Activated CD8-positive, alpha-beta memory T cell treated with anti-CD3 and anti-CD28 coated beads, Interleukin-2, amount 10 ng/mL, durations not matched to agents 7 days and 5 days (primary cell): ENCODE measurements at regions not wholly inside any gene's neighbourhood (a gene's known extent, or its start where the extent isn't known, plus 50 kb on each side); places are given as distances from the start of the nearest gene placed in this dataset.

Experiments used
- ATAC-seq: fragments of 150-1000 bp; cut with Tn5 transposase; one replicate; pipeline ENCODE4 v1.10.0; 2021; ENCODE audit warnings: moderate library complexity
- CTCF ChIA-PET: fragments of 350-600 bp; sonication (Branson Sonifier 250); formaldehyde crosslinking; loops from one replicate; lab custom pipeline; 2021; ENCODE audit warnings: antibody characterized with exemption; lab: Charles Lee
- DNase-seq: peaks from one replicate; pipeline ENCODE4 v3.0.0-alpha.2; 2020
- H3K27ac Mint-ChIP-seq: one replicate; pipeline ENCODE4 v1.8.0; 2021; ENCODE audit warnings: mild to moderate bottlenecking, mixed read lengths
- H3K27me3 Mint-ChIP-seq: one replicate; pipeline ENCODE4 v1.8.0; 2021; ENCODE audit warnings: mixed read lengths
- H3K36me3 Mint-ChIP-seq: one replicate; pipeline ENCODE4 v1.8.0; 2021; ENCODE audit warnings: mild to moderate bottlenecking, mixed read lengths
- H3K4me1 Mint-ChIP-seq: one replicate; pipeline ENCODE4 v1.8.0; 2021; ENCODE audit warnings: mixed read lengths
- H3K4me3 Mint-ChIP-seq: one replicate; pipeline ENCODE4 v1.8.0; 2021; ENCODE audit warnings: mild to moderate bottlenecking, moderate library complexity, mixed read lengths
- H3K9me3 Mint-ChIP-seq: one replicate; pipeline ENCODE4 v1.8.0; 2022; ENCODE audit warnings: low read depth, mixed read lengths

DNA sequence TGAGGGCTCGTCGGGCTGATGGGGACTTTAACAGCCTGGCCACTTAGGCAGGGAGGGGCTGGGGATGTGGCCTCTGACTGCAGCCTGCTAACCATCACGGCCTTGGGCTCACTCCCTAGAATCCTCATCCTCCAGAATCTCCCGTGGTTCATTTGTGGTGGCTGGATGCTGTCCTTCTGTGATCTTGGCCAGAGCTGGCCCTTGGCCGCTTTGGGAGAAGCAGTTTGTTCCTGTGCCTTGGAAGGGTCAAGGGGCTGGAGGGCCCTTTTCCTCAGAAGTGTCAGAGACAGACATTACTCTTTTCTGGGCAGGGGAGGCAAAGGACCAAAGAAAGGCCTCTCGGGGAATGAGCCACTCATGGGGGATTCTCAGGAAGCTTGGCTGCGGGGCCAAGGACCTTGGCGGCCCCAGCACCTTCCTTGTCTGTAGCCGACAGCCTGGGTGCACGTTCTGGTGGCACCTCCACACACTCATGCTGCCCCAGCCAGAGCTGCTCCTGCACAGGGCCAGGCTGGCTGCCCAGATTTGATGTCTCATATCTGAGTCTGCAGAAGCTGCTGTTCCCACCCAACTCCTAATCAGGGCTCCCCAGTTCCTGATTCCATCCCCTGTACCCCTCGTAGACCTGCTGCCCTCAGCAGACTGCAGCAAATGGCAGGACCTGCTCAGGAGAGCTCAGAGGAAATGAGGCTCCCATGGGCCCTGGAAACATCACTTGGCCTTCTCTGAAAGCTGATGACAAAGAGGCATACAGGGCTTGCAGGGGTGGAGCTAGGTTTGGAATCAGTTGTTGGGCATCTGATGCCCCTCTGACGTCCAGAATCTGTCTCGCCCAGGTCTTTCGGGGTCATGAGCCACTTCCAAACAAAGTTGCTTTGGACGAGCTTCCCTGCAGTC, 107.7 kb downstream of the CTTN start:
- no peak overlapping the region for H3K27ac Mint-ChIP-seq
- ATAC-seq: no peak
- no peaks in the 10 kb centered on the region for H3K9me3 Mint-ChIP-seq
- DNase-seq: no peak
- H3K4me1 Mint-ChIP-seq: no peaks in the 10 kb centered on the region
- no peaks in the 10 kb centered on the region for H3K27me3 Mint-ChIP-seq
- CTCF ChIA-PET: no interaction called here
- H3K36me3 Mint-ChIP-seq: no peaks in the 10 kb centered on the region
- no peak overlapping the region for H3K4me3 Mint-ChIP-seq

DNA sequence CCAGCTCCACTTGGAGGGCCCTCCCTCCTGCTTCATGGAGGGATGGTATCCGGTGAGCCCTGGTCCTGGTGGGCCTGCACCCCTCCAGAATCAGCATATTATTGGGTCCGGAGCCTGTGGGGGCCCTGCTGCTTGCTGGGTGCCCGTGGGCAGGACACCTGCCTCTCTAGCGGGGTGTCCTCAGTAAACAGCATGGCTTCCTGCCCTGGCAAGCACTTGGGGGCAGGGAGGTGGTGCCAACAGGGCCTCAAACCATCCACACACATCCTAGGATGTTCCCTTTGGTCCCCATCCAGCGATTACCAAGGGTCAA, 108.3 kb downstream of the CTTN start:
- Mint-ChIP-seq H3K36me3 (no peaks in the 10 kb centered on the region), H3K27me3 (no peaks in the 10 kb centered on the region), H3K4me3 (no peak overlapping the region), H3K27ac (no peak overlapping the region), H3K9me3 (no peaks in the 10 kb centered on the region), H3K4me1 (no peaks in the 10 kb centered on the region)
- CTCF ChIA-PET: no interaction called here
- ATAC-seq (no peak), DNase-seq (no peak)

DNA sequence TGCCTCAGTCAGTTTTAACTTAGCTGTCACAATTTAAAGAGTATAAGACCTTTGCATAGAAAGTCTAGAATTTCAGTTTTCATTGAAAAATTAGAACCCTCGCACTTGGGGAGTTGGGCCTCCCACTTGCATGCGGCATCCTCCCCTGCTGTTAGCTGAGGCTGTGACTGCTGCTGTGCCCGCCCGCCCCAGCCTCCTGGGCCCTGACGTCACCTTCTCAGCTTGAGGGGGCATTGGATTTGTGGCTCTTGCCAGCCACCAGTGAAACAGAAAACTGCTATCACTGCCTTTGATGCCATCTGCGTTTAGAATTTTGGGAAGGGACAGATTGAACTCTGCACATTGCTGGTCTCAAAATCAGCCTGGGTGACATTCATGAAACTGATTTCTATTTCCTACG, 108.7 kb downstream of the CTTN start:
- Mint-ChIP-seq H3K4me3 (no peak overlapping the region), H3K27ac (no peak overlapping the region), H3K27me3 (no peaks in the 10 kb centered on the region), H3K36me3 (no peaks in the 10 kb centered on the region), H3K4me1 (no peaks in the 10 kb centered on the region), H3K9me3 (peaks cover 1% of the 10 kb centered on the region)
- DNase-seq (no peak), ATAC-seq (no peak)
- CTCF ChIA-PET: no interaction called here

DNA sequence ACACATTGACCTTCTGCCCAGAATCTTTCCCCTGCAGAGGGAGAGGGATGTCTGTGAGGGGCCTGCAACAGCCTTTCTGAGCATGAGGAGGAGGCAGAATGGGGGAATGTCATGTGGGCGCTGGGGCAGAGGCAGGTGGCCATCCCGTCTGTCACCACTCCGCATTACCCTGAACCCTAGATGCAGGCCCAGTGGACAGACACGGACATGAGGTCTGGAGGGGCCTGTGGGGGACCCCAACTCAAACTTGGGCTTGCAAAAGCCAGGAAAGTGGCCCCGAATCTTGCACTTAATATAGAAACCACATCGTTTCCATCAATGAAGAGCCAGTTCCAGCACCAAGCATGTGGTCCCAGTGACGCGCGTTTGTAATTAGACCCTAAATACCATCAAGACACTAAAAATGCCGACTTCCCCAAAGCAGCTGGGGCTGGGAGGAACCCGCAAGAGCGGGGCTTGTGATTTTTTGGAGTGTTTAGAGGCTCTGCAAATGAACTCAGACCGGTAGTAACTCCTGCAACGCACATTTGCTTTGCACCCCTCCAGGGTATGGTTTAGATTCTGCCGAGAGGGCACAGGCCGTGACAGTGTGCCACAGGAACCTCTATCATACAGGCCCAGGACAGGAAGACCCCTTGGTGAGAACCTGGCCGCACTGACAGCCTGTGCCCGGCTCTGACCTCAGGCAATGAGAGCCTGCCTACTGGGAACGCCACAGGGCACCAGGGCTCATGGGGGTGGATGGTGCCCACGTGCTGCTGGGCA, 109.3 kb downstream of the CTTN start:
- H3K9me3 Mint-ChIP-seq: peaks cover 6% of the 10 kb centered on the region
- H3K4me3 Mint-ChIP-seq: no peak overlapping the region
- H3K36me3 Mint-ChIP-seq: no peaks in the 10 kb centered on the region
- H3K27ac Mint-ChIP-seq: no peak overlapping the region
- CTCF ChIA-PET: no interaction called here
- no peak for ATAC-seq
- H3K27me3 Mint-ChIP-seq: no peaks in the 10 kb centered on the region
- no peak for DNase-seq
- no peaks in the 10 kb centered on the region for H3K4me1 Mint-ChIP-seq

DNA sequence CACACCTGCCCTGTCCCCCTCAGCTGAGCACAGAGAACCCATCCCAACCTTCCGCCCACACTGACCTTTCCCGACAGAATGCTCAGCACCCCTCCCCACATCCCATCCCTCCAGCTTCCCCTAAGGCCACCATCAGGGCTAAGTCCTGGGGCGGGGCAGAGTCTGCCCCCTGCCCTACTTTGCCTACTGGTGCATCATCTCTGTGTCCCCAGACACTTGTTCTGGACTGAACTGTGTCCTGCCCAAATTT, 109.8 kb downstream of the CTTN start:
- H3K36me3 Mint-ChIP-seq: no peaks in the 10 kb centered on the region
- no peak overlapping the region for H3K4me3 Mint-ChIP-seq
- H3K9me3 Mint-ChIP-seq: peaks cover 9% of the 10 kb centered on the region
- H3K27me3 Mint-ChIP-seq: no peaks in the 10 kb centered on the region
- CTCF ChIA-PET: no interaction called here
- H3K27ac Mint-ChIP-seq: no peak overlapping the region
- H3K4me1 Mint-ChIP-seq: no peaks in the 10 kb centered on the region
- ATAC-seq: no peak
- no peak for DNase-seq

DNA sequence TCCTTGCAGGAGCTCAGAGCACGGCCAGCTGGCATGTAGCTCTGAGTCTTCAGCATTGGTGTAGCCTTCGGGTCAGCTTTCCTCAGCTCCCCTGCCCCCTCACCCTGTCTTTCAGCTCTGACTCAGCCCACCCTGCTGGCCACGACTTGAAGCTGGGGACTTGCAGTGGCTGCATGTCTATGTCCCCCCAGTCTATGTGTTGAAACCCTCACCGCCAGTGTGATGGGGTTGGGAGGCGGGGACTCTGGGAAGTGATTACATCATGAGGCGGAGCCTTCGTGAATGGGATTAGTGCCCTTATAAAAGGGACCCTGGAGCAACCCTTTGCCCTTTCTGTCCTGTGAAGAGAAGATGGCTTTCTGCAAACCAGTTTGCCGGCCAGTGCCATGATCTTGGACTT, 111.1 kb downstream of the CTTN start:
- Mint-ChIP-seq H3K9me3 (peaks cover 9% of the 10 kb centered on the region), H3K27me3 (no peaks in the 10 kb centered on the region), H3K4me3 (no peak overlapping the region), H3K36me3 (no peaks in the 10 kb centered on the region), H3K4me1 (no peaks in the 10 kb centered on the region), H3K27ac (no peak overlapping the region)
- CTCF ChIA-PET: no interaction called here
- no peak for DNase-seq
- no peak for ATAC-seq

- DNase-seq (no peak), ATAC-seq (no peak)
- Mint-ChIP-seq H3K9me3 (peaks cover 9% of the 10 kb centered on the region), H3K27ac (no peak overlapping the region), H3K4me3 (no peak overlapping the region), H3K4me1 (no peaks in the 10 kb centered on the region), H3K36me3 (no peaks in the 10 kb centered on the region), H3K27me3 (no peaks in the 10 kb centered on the region)
- CTCF ChIA-PET: no interaction called here
Observed at GRCh38 chr11:70510106-70510505, 111.8 kb downstream of the CTTN start.

DNA sequence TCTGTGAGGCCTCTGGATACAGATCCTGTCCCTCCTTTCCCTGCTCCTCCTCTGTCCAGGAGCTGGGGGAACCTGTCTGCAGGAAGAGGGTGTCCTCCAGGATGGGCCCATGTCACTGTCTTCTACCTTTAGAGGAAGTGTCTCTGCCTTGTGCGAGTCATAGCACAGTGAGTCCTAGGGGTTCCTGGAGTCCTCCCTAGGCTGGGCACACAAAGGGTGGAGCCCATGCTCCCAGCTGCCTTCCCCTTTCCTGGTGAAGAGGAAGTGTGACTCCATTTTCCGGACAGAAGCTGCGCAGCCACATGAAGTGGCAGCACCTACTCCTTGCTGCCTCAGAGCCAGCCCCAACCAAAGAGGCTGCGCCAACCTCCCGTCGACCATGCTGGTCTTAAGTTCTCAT, 112.2 kb downstream of the CTTN start:
- no peak overlapping the region for H3K27ac Mint-ChIP-seq
- no peaks in the 10 kb centered on the region for H3K27me3 Mint-ChIP-seq
- no peaks in the 10 kb centered on the region for H3K4me1 Mint-ChIP-seq
- H3K4me3 Mint-ChIP-seq: no peak overlapping the region
- no peak for ATAC-seq
- peaks cover 9% of the 10 kb centered on the region for H3K9me3 Mint-ChIP-seq
- CTCF ChIA-PET: no interaction called here
- no peak for DNase-seq
- H3K36me3 Mint-ChIP-seq: no peaks in the 10 kb centered on the region

GRCh38 chr11:70511345-70511744, 113.0 kb downstream of the CTTN start:
- Mint-ChIP-seq H3K27me3 (no peaks in the 10 kb centered on the region), H3K4me3 (no peak overlapping the region), H3K36me3 (no peaks in the 10 kb centered on the region), H3K4me1 (no peaks in the 10 kb centered on the region), H3K27ac (no peak overlapping the region), H3K9me3 (peaks cover 9% of the 10 kb centered on the region)
- CTCF ChIA-PET: no interaction called here
- ATAC-seq: no peak
- DNase-seq: no peak

GRCh38 chr11:70512716-70513115, 114.4 kb downstream of the CTTN start:
- peaks cover 9% of the 10 kb centered on the region for H3K9me3 Mint-ChIP-seq

DNA sequence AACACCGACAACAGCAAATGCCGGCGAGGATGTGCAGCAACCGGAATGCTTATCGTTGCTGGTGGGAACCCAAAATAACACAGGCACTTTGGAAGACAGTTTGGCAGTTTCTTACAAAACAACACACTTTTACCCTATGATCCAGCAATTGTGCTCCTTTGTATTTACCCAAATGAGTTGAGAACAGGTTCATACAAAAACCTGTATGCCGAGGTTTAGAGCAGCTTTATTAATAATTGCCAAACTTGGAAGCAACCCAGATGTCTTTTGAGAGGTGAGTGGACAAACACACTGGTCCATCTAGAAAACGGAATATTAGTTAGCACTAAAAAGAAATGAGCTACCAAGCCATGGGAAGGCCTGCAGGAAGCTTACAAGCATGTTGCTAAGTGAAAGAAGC, 118.9 kb downstream of the CTTN start:
- CTCF ChIA-PET: no interaction called here
- no peaks in the 10 kb centered on the region for H3K4me1 Mint-ChIP-seq
- ATAC-seq (no peak), DNase-seq (no peak)
- no peak overlapping the region for H3K4me3 Mint-ChIP-seq
- H3K27me3 Mint-ChIP-seq: peaks cover 23% of the 10 kb centered on the region
- H3K27ac Mint-ChIP-seq: no peak overlapping the region
- no peaks in the 10 kb centered on the region for H3K36me3 Mint-ChIP-seq
- peaks cover 5% of the 10 kb centered on the region for H3K9me3 Mint-ChIP-seq

More at GRCh38 chr11:70512716-70513115, 114.4 kb downstream of the CTTN start:
- Mint-ChIP-seq H3K27ac (no peak overlapping the region), H3K36me3 (no peaks in the 10 kb centered on the region), H3K4me1 (no peaks in the 10 kb centered on the region), H3K4me3 (no peak overlapping the region), H3K27me3 (peaks cover 3% of the 10 kb centered on the region)
- CTCF ChIA-PET: no interaction called here
- ATAC-seq (no peak), DNase-seq (no peak)

DNA sequence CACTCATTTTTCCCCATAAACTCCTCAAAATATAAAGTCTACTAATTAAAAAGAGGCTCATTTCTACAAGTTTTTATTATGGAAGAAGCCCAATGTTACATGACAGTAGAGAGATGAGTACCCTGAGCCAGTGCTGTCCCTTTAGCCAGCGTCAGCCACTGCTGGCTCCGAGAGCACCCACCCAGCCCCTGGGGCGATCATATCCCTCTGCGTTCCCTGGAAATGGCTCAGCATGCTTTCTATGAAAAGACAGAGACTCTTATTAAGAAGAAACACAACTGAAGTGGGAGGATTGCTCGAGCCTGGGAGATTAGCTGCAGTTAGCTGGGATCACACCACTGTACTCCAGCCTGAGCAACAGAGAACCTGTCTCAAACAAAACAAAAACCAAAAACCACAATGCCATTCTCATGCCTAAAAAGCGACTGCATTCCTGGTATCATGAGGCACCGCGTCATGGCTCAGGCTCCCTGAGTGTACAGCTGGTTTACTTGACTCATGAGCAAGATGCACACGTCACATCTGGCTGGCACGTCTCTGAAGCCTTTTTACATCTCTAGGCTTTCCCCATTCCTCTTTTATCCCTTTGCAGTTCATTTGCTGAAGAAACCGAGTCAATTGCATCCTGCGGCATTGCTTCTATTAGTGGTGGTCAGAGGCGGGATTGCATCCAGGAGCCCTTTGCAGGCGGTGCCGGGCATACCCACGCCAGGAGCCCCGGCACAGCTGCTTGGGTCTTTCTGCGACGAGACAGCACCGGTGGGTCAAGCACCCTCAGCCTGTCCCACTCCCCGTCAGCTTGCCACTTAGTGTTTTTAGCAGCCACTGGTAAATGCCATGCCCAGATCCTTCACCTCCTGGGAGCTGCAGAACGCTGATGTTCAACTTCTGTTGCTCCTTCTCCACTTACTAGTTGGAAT, 119.9 kb downstream of the CTTN start:
- no peak for DNase-seq
- Mint-ChIP-seq H3K9me3 (no peaks in the 10 kb centered on the region), H3K36me3 (no peaks in the 10 kb centered on the region), H3K4me3 (no peak overlapping the region), H3K4me1 (no peaks in the 10 kb centered on the region), H3K27me3 (peaks cover 30% of the 10 kb centered on the region), H3K27ac (no peak overlapping the region)
- no peak for ATAC-seq
- CTCF ChIA-PET: no interaction called here

DNA sequence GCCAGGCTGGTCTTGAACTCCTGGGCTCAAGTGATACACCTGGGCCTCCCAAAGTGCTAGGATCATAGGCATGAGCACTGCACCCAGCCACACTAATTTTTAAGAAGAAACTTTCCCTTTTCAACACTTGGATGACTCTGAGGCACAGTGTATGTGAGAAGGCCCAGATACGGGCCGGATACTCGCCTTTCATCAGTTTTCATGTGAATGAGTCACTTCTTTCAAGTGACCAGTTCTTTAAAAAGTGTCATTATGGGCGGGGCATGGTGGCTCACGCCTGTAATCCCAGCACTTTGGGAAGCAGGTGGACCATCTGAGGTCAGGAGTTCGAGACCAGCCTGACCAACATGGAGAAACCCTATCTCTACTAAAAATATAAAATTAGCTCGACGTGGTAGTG, 120.8 kb downstream of the CTTN start:
- no peaks in the 10 kb centered on the region for H3K36me3 Mint-ChIP-seq
- H3K27ac Mint-ChIP-seq: no peak overlapping the region
- CTCF ChIA-PET: no interaction called here
- ATAC-seq (no peak), DNase-seq (no peak)
- H3K9me3 Mint-ChIP-seq: no peaks in the 10 kb centered on the region
- H3K4me1 Mint-ChIP-seq: no peaks in the 10 kb centered on the region
- peaks cover 30% of the 10 kb centered on the region for H3K27me3 Mint-ChIP-seq
- H3K4me3 Mint-ChIP-seq: no peak overlapping the region
